Type B pancreatic cell (in vitro differentiated cells): ENCODE measurements at regions not wholly inside any gene's neighbourhood (a gene's known extent, or its start where the extent isn't known, plus 50 kb on each side); places are given as distances from the start of the nearest gene placed in this dataset.

Source experiments
- DNase-seq: peaks from one replicate; pipeline ENCODE4 v3.0.0; 2021; ENCODE audit warnings: mixed read lengths; ENCODE audit not compliant: unreplicated experiment; ENCODE audit errors: extremely low spot score
- H3K27ac Mint-ChIP-seq: 2 replicates; pipeline ENCODE4 v1.8.0; 2021; ENCODE audit warnings: mild to moderate bottlenecking, mixed read lengths
- H3K27me3 Mint-ChIP-seq: 2 replicates; pipeline ENCODE4 v1.8.0; 2021; ENCODE audit warnings: mixed read lengths
- H3K36me3 Mint-ChIP-seq: 2 replicates; pipeline ENCODE4 v1.8.0; 2021; ENCODE audit warnings: mixed read lengths
- H3K4me1 Mint-ChIP-seq: one replicate; pipeline ENCODE4 v1.8.0; 2021; ENCODE audit warnings: mixed read lengths; ENCODE audit not compliant: unreplicated experiment
- H3K4me3 Mint-ChIP-seq: 2 replicates; pipeline ENCODE4 v1.8.0; 2021; ENCODE audit warnings: mild to moderate bottlenecking, mixed read lengths
- H3K9me3 Mint-ChIP-seq: 2 replicates; pipeline ENCODE4 v1.8.0; 2021; ENCODE audit warnings: mixed read lengths
- TF ChIP-seq, protein P1 (sequence below): fragments of 200-600 bp; sonication (generic); conservative IDR thresholded peaks from 2 replicates; pipeline ENCODE4 v1.5.0; 2021; ENCODE audit warnings: antibody characterized with exemption, mild to moderate bottlenecking

DNA sequence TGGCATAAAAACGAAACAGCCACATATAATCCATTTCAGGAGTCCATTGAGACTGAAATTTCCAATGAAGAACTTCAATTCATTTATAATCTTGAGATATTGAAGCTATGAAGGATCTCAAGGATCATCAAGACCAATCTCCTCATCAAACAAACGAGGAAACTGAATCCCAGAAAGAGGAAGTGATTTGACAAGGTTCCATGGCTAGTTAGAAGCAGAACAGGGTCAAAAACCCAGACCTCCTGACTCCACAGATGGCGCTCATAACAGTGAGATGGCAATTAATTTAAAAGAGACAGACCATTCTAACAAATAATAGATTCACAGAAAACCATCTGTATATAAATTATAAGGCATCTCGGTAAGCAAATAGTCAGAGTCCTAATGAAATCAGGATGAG is 229.7 kb downstream of the KCTD12 start:
- Mint-ChIP-seq H3K4me3 (no peak overlapping the region), H3K9me3 (no peaks in the 10 kb centered on the region), H3K36me3 (no peaks in the 10 kb centered on the region), H3K27ac (no peak overlapping the region), H3K4me1 (no peaks in the 10 kb centered on the region), H3K27me3 (no peaks in the 10 kb centered on the region)
- no peak for DNase-seq
- TF ChIP-seq, protein P1, sequence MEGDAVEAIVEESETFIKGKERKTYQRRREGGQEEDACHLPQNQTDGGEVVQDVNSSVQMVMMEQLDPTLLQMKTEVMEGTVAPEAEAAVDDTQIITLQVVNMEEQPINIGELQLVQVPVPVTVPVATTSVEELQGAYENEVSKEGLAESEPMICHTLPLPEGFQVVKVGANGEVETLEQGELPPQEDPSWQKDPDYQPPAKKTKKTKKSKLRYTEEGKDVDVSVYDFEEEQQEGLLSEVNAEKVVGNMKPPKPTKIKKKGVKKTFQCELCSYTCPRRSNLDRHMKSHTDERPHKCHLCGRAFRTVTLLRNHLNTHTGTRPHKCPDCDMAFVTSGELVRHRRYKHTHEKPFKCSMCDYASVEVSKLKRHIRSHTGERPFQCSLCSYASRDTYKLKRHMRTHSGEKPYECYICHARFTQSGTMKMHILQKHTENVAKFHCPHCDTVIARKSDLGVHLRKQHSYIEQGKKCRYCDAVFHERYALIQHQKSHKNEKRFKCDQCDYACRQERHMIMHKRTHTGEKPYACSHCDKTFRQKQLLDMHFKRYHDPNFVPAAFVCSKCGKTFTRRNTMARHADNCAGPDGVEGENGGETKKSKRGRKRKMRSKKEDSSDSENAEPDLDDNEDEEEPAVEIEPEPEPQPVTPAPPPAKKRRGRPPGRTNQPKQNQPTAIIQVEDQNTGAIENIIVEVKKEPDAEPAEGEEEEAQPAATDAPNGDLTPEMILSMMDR: no peak

DNA sequence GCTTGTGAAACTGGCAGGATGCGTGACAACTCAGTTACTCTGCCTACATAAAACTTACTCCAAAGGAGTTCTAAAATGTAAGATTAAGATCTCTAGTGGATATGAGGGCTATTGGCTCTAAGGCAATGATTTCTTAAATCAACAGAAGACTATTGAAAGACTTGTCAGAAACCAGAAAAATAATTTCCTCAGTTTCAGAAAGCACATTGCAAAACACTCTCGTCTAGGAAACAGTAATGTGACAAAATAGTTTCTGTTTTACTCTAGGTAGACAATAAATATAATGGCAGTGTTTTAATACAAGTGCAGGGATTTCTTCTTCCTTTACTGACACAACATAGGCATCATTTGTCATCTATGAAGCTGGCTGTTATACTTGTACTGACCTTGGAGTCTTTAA is 230.1 kb downstream of the KCTD12 start:
- TF ChIP-seq, protein P1: no peak
- H3K4me1 Mint-ChIP-seq: no peaks in the 10 kb centered on the region
- no peak overlapping the region for H3K27ac Mint-ChIP-seq
- H3K4me3 Mint-ChIP-seq: no peak overlapping the region
- H3K27me3 Mint-ChIP-seq: no peaks in the 10 kb centered on the region
- no peaks in the 10 kb centered on the region for H3K9me3 Mint-ChIP-seq
- H3K36me3 Mint-ChIP-seq: no peaks in the 10 kb centered on the region
- no peak for DNase-seq

DNA sequence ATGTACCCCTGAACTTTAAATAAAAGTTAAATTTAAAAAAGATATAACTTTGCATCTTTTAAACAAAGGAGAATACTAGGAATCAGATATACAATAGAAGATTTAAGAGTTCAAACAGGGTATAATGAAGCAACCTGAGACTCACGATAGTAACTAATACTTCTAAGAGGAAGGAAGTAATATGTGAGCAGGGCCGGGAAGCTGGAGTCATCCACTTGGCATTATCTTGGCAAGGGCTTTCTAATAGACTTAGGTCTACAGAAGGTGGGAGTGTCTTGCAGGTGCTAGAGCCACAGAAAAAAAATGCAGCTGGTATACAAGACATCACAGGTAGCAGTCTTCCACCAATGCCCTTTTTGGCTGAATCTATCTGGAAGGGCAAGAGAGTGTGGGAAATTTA is 231.9 kb downstream of the KCTD12 start:
- no peak overlapping the region for H3K27ac Mint-ChIP-seq
- no peaks in the 10 kb centered on the region for H3K9me3 Mint-ChIP-seq
- H3K4me3 Mint-ChIP-seq: no peak overlapping the region
- no peak for DNase-seq
- no peaks in the 10 kb centered on the region for H3K27me3 Mint-ChIP-seq
- no peaks in the 10 kb centered on the region for H3K4me1 Mint-ChIP-seq
- H3K36me3 Mint-ChIP-seq: no peaks in the 10 kb centered on the region
- TF ChIP-seq, protein P1: no peak

DNA sequence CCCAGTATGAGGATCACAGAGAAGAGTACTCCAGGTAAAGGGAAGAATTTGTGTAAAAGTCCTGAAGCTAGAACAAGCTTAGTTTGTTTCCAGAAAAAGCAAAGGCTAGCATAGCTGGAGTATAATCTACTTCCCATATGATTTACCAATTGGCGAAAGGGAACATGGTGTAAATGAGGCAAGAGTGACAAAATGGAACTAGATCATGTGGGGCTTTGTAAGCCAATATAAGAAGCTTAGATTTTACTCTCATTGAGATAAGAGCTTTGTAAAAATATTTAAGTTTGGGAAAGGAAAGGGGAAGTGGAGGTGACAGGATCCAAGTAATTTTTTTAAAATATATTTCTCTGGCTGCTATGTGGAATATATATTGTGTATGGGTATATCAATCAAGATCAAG is 234.9 kb downstream of the KCTD12 start:
- H3K4me1 Mint-ChIP-seq: no peaks in the 10 kb centered on the region
- peaks cover 3% of the 10 kb centered on the region for H3K27me3 Mint-ChIP-seq
- no peaks in the 10 kb centered on the region for H3K36me3 Mint-ChIP-seq
- no peak overlapping the region for H3K27ac Mint-ChIP-seq
- TF ChIP-seq, protein P1: no peak
- no peaks in the 10 kb centered on the region for H3K9me3 Mint-ChIP-seq
- DNase-seq: no peak
- no peak overlapping the region for H3K4me3 Mint-ChIP-seq

DNA sequence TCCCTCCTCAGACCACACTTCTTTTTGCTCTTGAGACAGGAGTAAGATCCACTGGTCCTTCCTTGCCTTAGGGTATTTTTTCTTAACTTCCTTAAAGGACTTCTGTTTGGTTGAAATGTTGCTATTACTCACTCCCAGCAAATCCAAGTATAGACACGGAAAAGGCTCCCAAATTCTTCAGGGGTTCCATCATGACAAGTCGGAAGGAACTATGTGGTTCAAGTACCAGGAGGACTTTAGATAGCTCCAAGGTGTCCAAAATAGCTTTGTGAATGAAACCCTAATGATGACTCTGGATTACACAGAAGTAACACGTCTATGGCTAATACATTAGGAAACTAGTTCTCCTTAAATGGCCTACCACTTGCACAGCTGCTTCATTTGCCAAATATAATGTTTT is 238.7 kb downstream of the KCTD12 start:
- H3K36me3 Mint-ChIP-seq: no peaks in the 10 kb centered on the region
- H3K27ac Mint-ChIP-seq: no peak overlapping the region
- TF ChIP-seq, protein P1: no peak
- no peak overlapping the region for H3K4me3 Mint-ChIP-seq
- H3K4me1 Mint-ChIP-seq: peaks cover 1% of the 10 kb centered on the region
- H3K27me3 Mint-ChIP-seq: peaks cover 3% of the 10 kb centered on the region
- H3K9me3 Mint-ChIP-seq: no peaks in the 10 kb centered on the region
- DNase-seq: no peak

DNA sequence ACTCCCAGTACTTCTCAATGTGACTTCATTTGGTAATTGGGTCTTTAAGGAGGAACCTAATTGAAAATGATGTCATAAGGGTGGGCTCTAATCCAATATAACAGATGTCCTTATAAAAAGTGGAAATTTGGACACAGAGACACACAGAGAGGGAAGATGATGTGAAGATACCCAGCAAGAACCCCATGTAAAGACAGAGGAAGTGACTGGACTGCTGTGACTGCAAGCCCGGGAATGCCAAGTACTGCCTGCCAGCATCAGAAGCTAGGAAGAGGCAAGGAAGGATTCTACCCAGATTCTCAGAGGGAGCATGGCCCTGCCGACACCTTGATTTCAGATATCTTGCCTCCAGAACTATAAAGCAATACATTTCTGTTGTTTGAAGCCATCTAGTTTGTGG is 239.3 kb downstream of the KCTD12 start:
- H3K27me3 Mint-ChIP-seq: peaks cover 3% of the 10 kb centered on the region

More for the DNA sequence above, 239.3 kb downstream of the KCTD12 start:
- TF ChIP-seq, protein P1: no peak
- Mint-ChIP-seq H3K9me3 (no peaks in the 10 kb centered on the region), H3K36me3 (no peaks in the 10 kb centered on the region), H3K27ac (no peak overlapping the region), H3K4me3 (no peak overlapping the region), H3K4me1 (peaks cover 5% of the 10 kb centered on the region)
- DNase-seq: no peak
